Fibroblast of the conjunctiva (primary cell): ENCODE measurements at regions not wholly inside any gene's neighbourhood (a gene's known extent, or its start where the extent isn't known, plus 50 kb on each side); places are given as distances from the start of the nearest gene placed in this dataset.
"Not testable (repeated sequence)": the region's sequence is repeated elsewhere in the genome, so short reads cannot be mapped to it uniquely, and the experiment has no call there.

ENCODE experiments used
- DNase-seq: peaks from one replicate; pipeline ENCODE4 v3.0.0-alpha.2; 2010; ENCODE audit warnings: low read depth

DNA sequence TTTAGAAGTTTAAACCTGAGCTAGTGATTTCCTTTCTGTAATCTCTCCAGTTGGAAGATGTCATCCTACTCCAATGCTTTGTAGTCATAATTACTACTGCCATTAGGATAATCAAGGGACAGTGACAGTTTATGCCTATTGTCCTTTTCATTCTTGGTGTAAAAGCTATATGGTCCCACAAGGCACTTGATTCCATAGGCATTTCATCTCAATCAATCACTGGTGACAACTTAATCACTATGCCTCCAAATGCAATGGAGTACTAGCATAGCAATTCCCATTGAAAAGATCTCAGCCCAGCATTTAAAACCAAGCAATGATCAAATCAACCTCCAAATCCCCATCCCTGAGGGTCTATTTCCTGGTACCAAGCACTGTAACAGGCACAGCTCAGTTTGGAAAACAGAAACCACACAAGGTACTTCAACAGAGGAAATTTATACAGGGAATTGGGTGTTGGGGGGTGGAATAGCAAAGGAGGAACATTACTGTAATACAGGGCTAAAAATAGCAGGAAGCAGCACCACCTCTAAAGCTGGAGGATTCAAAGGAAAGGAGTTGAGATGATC, 51.0 kb downstream of the FHIP2A start:
- DNase-seq, result no peak

DNA sequence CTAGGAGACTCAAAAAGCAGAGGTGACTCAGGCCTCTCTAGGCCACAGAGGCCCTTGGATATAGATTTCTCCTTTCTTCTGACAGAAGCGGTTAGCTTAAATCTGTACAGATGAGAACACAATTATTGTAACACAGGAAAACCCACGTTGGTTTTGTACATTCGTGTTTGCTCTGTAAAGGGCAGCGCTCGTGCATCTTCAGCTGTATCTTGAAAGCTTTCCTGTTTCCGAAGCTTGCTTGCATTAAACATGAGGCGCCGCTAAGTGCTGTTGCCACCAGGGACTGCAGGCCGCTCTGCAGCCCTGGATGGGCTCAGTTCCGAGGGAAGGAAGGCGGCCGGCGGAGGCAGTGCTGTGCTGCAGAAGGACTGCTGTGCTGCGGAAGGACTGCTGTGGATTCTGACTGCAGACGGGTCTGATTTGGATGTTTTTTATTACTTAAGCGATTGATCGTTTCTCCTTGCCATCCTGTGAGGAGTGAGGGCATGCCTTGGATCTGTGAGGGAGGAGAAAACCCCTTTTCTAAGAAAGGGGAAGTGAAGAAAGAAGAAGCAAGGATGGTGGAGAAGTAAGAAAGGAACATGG, 53.3 kb downstream of the FHIP2A start:
- DNase-seq, result peak; percentile 49

DNA sequence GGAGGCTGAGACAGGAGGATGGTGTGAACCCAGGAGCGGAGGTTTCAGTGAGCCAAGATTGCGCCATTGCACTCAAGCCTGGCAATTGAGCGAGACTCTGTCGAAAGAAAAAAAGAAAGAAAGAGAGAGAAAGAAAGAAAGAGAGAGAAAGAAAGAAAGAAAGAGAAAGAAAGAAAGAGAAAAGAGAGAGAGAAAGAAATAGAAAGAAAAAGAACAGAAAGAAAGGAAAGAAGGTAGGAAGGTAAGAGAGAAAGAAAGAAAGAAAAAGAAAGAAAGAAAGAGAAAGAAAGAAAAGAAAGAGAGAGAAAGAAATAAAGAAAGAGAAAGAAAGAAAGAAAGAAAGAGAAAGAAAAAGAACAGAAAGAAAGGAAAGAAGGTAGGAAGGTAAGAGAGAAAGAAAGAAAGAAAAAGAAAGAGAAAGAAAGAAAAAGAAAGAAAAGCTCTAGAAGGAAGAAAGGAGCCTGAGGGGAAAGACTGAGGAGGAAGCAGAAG, 54.1 kb downstream of the FHIP2A start:
- not testable (repeated sequence) for DNase-seq

- DNase-seq, result no peak
Measured at GRCh38 chr10:114876169-114876568, 54.6 kb downstream of the FHIP2A start.

DNA sequence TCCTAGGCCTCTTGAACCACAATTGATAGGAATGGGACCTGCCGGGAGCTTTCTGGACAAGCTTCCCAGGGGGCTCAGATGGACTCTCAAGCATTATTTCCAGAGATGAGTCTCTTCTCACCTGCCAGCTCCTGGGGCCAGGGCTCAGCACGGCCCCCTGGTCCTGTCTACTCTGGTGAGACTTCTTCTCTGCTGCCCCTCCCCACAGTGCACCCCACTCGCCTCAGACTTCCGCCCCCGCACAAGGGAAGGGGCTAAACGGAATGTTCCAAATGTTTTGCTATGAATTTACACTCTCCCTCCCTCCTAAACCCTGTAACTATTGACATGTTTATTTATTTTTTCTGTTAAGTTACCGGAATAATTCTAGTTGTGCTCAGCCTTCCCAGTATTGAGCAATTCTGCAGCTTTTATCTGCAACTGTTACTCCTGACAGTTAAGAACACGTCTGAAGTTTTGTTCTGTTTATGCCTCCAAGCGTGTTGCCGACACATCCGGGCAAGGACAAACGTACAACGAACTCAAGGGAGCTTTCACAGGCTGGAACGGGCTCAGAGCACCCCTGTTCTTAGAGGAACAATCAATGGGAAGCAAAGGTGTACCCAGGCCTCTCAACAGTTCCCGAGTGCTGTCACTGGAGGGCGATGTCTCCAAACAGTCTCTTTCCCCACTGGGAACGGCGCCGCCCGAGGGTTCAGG, 55.2 kb downstream of the FHIP2A start:
- DNase-seq, result peak; percentile 68

DNA sequence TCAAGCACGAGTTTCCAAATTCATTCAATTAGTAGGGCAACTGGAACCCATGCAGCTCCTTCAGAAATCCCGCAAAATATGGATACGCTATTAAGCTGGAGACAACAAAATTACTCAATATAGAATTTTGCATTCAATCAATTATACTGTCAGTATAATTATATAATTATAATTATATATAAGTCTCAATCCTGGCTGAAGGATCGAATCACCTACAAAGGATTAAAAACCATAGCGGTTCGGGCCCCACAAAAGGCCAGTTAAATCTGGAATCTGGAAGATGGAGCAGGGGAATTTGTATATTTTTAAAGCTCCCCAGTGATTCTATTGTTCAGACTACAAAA, 55.7 kb downstream of the FHIP2A start:
- DNase-seq, result no peak

DNA sequence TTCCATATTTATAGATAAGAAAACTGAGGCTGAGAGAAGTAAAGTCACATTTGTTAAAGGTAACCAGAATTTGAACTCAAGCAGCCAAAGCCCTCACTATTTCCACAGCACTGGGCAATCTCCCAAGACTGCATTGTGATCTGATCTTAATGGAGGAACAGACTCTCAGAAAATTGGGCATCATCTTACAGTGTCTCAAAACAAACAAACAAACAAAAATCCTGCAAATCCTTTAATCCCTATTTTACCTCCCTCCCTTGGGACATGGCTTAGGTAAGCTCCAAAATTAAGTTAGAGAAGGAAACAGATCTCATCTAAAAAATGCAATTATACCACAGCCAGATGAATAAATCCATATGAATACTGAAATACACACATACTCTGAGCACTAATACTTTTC, 57.5 kb downstream of the FHIP2A start:
- peak; percentile 26 for DNase-seq

- DNase-seq, result peak; percentile 14
Measured at GRCh38 chr10:114879541-114880158, 58.1 kb downstream of the FHIP2A start.

DNA sequence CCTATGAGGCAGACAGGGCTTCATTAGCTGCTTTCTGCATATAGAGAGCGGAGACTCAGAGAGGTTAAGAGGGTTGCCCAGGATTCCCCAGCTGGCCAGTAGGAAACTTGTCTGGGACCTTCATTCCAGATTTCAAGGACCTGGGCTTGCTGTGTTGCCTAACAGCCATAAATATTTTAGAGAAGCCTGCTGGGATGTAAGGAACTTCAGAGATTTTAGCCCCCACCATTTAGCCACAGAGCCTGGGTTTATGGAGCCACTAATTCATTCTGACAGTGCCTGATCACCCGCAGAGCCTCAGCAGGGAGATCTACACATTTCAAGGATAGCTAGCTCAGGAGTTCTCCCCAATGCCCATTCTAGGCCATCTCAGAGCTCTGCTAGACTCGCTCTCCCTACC, 56.6 kb upstream of the TRUB1 start:
- DNase-seq, result no peak

GRCh38 chr10:114881901-114882300, 56.1 kb upstream of the TRUB1 start:
- DNase-seq, result no peak

GRCh38 chr10:114885443-114885842, 52.6 kb upstream of the TRUB1 start:
- DNase-seq, result no peak
